Frontal cortex (tissue), 3 donors: ENCODE measurements at regions not wholly inside any gene's neighbourhood (a gene's known extent, or its start where the extent isn't known, plus 50 kb on each side); places are given as distances from the start of the nearest gene placed in this dataset.

Experiments
- DNase-seq, 2 donors: peaks; one replicate each; pipeline ENCODE4 v3.0.0; 2012; ENCODE audit warnings: low spot score in 2 of 2
- FAIRE-seq: peaks from 2 replicates; lab custom pipeline; 2012; peaks lifted over from hg19 to GRCh38; lab: Jason Lieb, UNC
- donor health status: control.
- donor health status: control.
- donor health status: control.

DNA sequence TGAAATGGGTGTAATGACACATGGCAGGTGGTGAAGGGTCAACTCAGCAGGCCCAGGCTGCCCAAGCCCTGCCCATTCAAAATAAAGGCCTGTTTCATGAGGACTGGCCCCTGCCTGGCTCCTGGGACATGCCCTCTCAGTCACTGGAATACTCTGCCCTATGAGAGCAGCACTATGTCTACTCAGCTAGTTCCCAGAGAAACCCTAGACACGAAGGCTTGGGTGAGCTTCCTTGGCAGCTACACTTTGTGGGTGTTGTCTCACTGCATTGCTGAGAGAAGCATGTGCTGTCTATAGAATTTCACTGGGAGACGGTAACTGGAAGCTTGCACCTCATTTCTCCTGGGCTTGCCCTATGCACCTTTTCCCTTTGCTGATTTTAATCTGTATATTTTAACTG is 752.8 kb downstream of the LIG4 start:
- DNase-seq (no peak), FAIRE-seq (no peak)

DNA sequence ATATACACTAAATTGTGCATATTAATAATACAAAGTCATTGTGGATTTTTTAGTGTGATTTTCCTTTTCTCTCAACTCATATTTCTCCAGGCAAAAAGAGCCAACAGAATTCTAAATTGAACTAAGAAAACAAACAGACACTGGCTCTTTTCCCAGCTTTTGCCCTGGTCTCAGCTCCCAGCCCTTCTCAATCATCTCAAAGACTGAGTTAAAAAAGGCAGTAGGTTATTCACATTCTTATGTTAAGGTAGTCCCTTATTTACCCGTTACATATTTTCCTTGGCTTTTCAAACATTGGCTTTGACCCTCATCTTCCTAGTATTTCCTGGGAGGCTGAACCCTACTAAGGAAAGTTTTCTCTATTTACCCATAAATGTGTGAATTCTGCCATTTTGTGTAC is 753.6 kb downstream of the LIG4 start:
- no peak for DNase-seq
- no peak for FAIRE-seq

DNA sequence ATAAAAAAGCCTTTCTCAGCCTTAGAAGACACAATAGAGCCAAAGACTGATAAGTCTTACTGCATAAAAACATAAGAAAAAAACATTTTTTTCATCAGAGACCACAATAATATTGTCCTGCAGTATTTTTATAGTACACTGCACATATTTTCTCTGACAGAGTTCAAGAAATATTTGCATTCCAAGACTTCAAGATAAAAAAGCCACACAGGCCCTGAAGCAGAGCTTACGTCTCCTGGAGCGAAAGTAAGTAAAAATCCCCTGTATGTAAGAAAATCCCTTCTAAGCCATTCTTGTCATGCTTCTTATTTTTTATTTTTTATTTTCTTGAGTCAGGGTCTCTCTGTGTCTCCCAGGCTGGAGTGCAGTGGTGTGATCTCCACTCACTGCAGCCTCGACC is 755.9 kb downstream of the LIG4 start:
- no peak for DNase-seq
- FAIRE-seq = no peak

DNA sequence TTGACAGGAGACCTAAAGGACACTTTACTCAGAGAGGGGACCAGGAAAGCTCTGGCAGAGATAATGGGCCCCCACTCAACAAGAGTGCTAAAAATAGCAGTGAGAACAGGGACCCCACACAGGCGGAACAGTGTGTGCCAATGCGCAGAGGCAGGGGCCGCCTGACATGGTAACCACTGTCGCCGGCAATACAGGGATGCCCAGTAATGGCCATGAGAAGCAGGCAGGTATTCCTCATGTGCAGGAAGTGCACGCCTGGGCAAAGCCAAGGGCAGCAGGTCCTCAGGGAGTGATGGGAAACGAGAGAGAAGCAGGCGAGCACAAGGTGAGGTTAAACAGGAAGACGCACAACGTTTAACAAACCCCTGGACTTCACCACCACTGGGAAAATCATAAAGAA is 757.1 kb downstream of the LIG4 start:
- FAIRE-seq (no peak), DNase-seq (no peak)

- no peak for DNase-seq
- no peak for FAIRE-seq
Observed at GRCh38 chr13:107457686-107458085, 757.6 kb downstream of the LIG4 start.

DNA sequence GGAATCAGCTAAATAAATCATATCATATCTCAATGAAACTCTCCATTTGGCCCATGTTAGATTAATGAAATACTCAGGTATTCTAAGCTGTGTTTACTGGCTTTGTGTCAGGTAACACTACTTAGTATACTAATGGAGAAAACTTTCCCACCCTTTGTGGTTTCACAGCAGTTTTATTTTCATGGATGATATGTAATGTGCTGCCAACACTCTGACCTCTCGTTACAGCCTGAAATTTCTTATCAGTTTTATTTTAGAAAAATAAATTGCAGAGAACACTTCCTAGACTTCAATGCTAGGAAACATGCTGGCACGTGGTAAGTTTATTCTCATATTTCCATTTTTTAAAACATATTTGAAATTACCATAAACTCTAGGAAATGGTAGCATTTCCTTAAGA is 758.9 kb downstream of the LIG4 start:
- no peak for DNase-seq
- no peak for FAIRE-seq

- no peak for DNase-seq
- FAIRE-seq = no peak
Observed at GRCh38 chr13:107452833-107453232, 762.5 kb downstream of the LIG4 start.

- DNase-seq (peak in 1 of 2 donors; percentile 5), FAIRE-seq (no peak)
Observed at GRCh38 chr13:107450931-107451330, 764.4 kb downstream of the LIG4 start.

- no peak for FAIRE-seq
Observed at GRCh38 chr13:107450431-107450830, 764.9 kb downstream of the LIG4 start.

GRCh38 chr13:107447591-107447990 is 767.7 kb downstream of the LIG4 start:
- FAIRE-seq (no peak), DNase-seq (no peak)

More at GRCh38 chr13:107450431-107450830, 764.9 kb downstream of the LIG4 start:
- DNase-seq = no peak

- FAIRE-seq = no peak
- DNase-seq = no peak
Observed at GRCh38 chr13:107441279-107441678, 774.1 kb downstream of the LIG4 start.

- no peak for DNase-seq
- no peak for FAIRE-seq
Observed at GRCh38 chr13:107438251-107438650, 777.1 kb downstream of the LIG4 start.

GRCh38 chr13:107434347-107434746 is 781.0 kb downstream of the LIG4 start:
- FAIRE-seq = no peak
- DNase-seq = no peak

GRCh38 chr13:107427536-107427935 is 787.8 kb downstream of the LIG4 start:
- no peak for DNase-seq
- FAIRE-seq = no peak

GRCh38 chr13:107422421-107422820 is 792.9 kb downstream of the LIG4 start:
- FAIRE-seq (no peak), DNase-seq (no peak)

GRCh38 chr13:107421951-107422350 is 793.4 kb downstream of the LIG4 start:
- DNase-seq (no peak), FAIRE-seq (no peak)

GRCh38 chr13:107421028-107421427 is 794.3 kb downstream of the LIG4 start:
- DNase-seq (no peak), FAIRE-seq (no peak)

GRCh38 chr13:107413005-107413404 is 802.3 kb downstream of the LIG4 start:
- FAIRE-seq (no peak), DNase-seq (no peak)

- DNase-seq (no peak), FAIRE-seq (no peak)
Observed at GRCh38 chr13:107407074-107407473, 808.3 kb downstream of the LIG4 start.

DNA sequence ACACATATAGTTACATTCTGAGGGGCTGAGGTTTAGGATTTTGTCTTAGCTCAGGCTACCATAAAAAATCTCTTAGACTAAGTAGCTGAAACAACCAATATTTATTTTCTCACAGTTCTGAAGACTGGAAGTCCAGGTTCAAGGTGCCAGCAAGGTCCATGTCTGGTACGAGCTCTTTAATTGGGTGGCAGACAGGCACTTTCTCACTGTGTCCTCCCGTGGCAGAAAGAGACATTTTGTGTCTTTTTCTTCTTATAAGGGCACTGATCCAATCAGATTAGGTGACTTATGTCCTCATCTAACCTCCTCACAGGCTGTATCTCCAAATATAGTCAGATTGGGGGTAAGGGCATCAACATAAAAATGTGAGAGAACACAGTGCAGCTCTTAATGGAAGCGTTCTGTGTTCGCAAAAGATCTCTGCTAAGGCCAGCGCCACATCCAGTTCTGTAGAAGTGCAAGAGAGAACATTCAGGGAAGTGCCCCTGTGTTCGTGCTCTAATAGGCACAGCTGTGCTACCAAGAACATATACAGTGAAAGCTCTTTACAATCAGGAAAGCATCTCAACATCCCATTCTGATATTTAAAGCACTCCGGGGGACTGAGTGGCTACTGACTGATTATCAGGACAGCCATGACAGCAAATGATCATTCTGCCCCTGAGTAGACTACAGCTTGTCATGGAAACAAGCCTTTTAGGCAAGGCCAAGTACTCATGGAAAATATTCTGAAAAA is 819.2 kb downstream of the LIG4 start:
- FAIRE-seq = no peak
- DNase-seq = no peak

GRCh38 chr13:107392205-107392604 is 823.1 kb downstream of the LIG4 start:
- no peak for FAIRE-seq

DNA sequence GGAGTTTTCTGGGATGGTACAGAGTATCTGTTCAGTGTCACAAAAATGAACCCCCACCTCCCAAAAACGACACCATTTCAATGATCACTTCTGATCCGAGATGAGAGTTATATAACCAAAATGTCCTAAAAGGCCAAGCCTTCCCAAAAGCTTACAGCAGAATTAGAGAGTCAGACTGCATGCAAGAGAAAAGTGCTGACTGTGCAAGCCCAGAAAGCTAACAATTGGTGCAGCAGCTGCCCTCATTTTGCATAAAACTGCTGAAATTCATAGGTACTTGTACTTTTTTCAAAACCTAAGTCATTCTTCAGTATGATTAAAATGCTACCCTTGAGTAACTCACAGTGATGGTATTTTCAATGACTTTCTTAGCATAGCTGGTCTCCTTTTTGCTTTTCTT is 819.6 kb upstream of the ARGLU1 start:
- FAIRE-seq = no peak

More at GRCh38 chr13:107392205-107392604, 823.1 kb downstream of the LIG4 start:
- DNase-seq = no peak

More for the DNA sequence above, 819.6 kb upstream of the ARGLU1 start:
- DNase-seq = no peak
